ENCODE measurements at regions not wholly inside any gene's neighbourhood (a gene's known extent, or its start where the extent isn't known, plus 50 kb on each side); places are given as distances from the start of the nearest gene placed in this dataset.

DNA sequence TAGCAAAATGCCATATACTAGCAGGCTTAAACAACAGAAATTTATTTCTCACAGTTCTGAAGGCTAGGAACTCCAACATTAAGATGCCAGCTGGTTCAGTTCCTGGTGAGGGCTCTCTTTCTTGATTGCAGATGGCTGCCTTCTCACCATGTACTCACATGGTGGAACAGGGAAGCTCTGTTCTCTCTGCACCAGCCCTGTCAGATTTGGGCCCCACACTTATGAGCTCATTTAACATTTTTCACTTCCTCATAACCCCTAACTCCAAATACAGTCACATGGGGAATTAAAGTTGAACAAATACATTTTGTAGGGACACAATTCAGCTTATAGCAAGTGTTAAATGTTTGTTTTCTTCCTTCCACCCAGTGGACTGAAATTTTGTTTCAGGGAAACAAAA lies 218.6 kb upstream of the TAC1 start:
- H3K4me3 Mint-ChIP-seq, result no peak overlapping the region
- H3K4me1 Mint-ChIP-seq (ENCODE audit: unreplicated experiment), result no peaks in the 10 kb centered on the region
- no peak for DNase-seq (ENCODE audit: extremely low spot score, unreplicated experiment)
- TF ChIP-seq, protein P1, sequence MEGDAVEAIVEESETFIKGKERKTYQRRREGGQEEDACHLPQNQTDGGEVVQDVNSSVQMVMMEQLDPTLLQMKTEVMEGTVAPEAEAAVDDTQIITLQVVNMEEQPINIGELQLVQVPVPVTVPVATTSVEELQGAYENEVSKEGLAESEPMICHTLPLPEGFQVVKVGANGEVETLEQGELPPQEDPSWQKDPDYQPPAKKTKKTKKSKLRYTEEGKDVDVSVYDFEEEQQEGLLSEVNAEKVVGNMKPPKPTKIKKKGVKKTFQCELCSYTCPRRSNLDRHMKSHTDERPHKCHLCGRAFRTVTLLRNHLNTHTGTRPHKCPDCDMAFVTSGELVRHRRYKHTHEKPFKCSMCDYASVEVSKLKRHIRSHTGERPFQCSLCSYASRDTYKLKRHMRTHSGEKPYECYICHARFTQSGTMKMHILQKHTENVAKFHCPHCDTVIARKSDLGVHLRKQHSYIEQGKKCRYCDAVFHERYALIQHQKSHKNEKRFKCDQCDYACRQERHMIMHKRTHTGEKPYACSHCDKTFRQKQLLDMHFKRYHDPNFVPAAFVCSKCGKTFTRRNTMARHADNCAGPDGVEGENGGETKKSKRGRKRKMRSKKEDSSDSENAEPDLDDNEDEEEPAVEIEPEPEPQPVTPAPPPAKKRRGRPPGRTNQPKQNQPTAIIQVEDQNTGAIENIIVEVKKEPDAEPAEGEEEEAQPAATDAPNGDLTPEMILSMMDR (conservative IDR thresholded peaks at IDR 0.05), result no peak
- no peak overlapping the region for H3K27ac Mint-ChIP-seq
- no peaks in the 10 kb centered on the region for H3K36me3 Mint-ChIP-seq
- H3K27me3 Mint-ChIP-seq, result peaks cover 24% of the 10 kb centered on the region
- H3K9me3 Mint-ChIP-seq, result peaks cover 4% of the 10 kb centered on the region

DNA sequence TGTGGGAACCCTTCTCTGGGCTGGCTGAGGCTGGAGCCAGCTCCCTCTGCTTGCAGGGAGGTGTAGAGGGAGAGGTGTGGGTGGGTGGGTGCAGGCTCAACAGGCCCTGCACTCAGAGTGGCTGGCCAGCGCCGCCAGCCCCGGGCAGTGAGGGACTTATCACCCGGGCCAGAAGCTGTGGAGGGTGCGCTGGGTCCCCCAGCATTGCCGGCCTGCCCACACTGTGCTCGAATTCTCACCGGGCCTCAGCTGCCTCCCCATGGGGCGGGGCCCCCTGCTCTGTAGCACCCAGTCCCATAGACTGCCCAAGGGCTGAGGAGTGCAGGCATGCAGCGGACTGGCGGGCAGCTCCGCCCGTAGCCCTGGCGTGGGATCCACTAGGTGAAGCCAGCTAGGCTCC lies 190.7 kb upstream of the TAC1 start:
- Mint-ChIP-seq H3K27me3 (no peaks in the 10 kb centered on the region), H3K4me3 (no peak overlapping the region), H3K9me3 (no peaks in the 10 kb centered on the region), H3K27ac (no peak overlapping the region), H3K36me3 (no peaks in the 10 kb centered on the region), H3K4me1 (ENCODE audit: unreplicated experiment) (no peaks in the 10 kb centered on the region)
- no peak for DNase-seq (ENCODE audit: extremely low spot score, unreplicated experiment)
- TF ChIP-seq, protein P1 (conservative IDR thresholded peaks at IDR 0.05), result no peak

DNA sequence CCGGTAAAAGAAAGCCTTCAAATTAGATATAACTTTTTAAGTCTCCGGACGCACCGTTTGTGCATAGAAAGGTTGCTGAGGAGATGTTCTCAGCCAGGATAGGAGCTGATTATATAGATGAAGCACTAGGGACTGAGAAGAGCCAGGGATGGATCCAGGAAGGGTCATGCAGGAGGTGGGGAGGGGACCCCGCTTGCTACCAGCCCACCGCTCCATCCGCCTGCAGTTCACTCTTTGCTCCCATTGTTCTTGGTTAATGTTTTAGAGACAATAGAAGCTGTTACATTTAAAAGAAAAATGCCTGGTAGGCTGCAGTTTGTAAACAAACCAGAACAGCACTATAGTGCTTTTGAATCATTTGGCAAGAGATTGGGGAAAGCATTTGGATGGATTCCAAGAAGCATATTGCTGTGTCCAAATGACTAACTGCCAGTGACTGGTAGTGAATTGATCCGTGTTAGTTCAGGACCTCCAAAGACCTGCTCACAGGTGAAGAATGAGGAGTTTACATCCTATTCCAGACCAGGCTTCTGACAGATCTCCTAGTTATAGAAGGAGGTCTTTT lies 175.9 kb upstream of the TAC1 start:
- TF ChIP-seq, protein P1 (conservative IDR thresholded peaks at IDR 0.05), result no peak
- Mint-ChIP-seq H3K27ac (no peak overlapping the region), H3K27me3 (peaks cover 4% of the 10 kb centered on the region), H3K36me3 (no peaks in the 10 kb centered on the region), H3K9me3 (peaks cover 14% of the 10 kb centered on the region), H3K4me3 (no peak overlapping the region), H3K4me1 (ENCODE audit: unreplicated experiment) (no peaks in the 10 kb centered on the region)
- DNase-seq (ENCODE audit: extremely low spot score, unreplicated experiment), result no peak

DNA sequence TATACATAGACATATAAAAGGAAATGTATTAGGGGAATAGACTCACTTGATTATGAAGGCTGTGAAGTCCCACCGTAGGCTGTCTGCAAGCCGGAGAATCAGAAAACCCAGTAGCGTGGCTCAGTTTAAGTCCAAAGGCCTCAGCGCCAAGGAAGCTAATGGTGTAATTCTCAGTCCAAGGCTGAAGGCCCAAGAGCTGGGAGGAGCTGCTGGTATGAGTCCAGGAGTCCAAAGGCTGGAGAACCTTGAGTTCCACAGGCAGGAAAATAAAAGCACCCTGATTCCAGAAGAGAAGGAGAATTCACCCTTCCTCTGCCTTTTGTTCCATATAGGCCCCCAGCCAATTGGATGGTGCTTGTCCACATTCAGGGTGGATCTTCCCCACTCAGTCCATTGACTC lies 166.2 kb upstream of the TAC1 start:
- no peak overlapping the region for H3K4me3 Mint-ChIP-seq
- no peaks in the 10 kb centered on the region for H3K4me1 Mint-ChIP-seq (ENCODE audit: unreplicated experiment)
- no peaks in the 10 kb centered on the region for H3K27me3 Mint-ChIP-seq
- TF ChIP-seq, protein P1 (conservative IDR thresholded peaks at IDR 0.05), result no peak
- H3K27ac Mint-ChIP-seq, result no peak overlapping the region
- no peaks in the 10 kb centered on the region for H3K9me3 Mint-ChIP-seq
- DNase-seq (ENCODE audit: extremely low spot score, unreplicated experiment), result no peak
- no peaks in the 10 kb centered on the region for H3K36me3 Mint-ChIP-seq

DNA sequence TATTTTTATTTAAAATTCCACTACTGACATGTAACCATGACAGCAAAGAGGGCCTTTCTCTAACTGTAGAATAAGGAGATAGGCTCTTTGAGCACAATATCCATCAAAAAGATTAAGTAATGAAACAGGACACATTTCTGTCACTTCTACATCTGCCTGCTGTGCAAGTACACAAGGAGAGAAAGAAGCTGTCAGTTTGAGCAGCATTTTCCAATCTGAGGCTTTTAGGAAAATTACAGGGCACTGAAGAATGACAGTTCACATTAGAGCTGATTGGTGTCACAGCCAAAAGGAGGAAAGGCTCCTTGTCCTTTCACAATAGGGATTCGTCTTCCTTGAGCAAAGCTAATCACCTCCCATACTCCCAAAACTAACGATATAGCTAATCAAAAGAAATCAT lies 158.8 kb upstream of the TAC1 start:
- TF ChIP-seq, protein P1 (conservative IDR thresholded peaks at IDR 0.05), result no peak
- Mint-ChIP-seq H3K27me3 (no peaks in the 10 kb centered on the region), H3K4me3 (no peak overlapping the region), H3K9me3 (no peaks in the 10 kb centered on the region), H3K4me1 (ENCODE audit: unreplicated experiment) (no peaks in the 10 kb centered on the region), H3K36me3 (no peaks in the 10 kb centered on the region), H3K27ac (no peak overlapping the region)
- no peak for DNase-seq (ENCODE audit: extremely low spot score, unreplicated experiment)

DNA sequence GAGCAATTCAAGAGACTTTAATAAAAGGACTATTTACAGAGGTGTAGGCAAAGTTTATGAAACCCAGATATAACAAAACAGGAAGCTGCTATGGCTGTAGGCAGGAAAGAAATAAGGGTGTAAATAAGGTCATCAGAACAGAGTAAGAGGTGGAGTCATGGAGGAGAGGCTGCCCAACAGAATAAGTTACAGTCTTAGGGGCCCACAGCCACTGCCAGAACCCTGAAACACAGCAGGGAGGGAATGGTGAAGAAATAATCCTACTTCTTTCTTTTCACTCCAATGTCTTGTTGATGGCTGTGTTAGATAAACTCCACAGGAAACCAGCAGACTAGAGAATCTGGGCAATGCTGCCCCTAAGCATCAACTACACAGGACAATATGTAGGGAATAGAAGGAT lies 155.8 kb upstream of the TAC1 start:
- H3K36me3 Mint-ChIP-seq, result no peaks in the 10 kb centered on the region
- TF ChIP-seq, protein P1 (conservative IDR thresholded peaks at IDR 0.05), result no peak
- no peak for DNase-seq (ENCODE audit: extremely low spot score, unreplicated experiment)
- H3K27ac Mint-ChIP-seq, result no peak overlapping the region
- H3K4me1 Mint-ChIP-seq (ENCODE audit: unreplicated experiment), result no peaks in the 10 kb centered on the region
- H3K4me3 Mint-ChIP-seq, result no peak overlapping the region
- H3K27me3 Mint-ChIP-seq, result no peaks in the 10 kb centered on the region
- no peaks in the 10 kb centered on the region for H3K9me3 Mint-ChIP-seq

All from type B pancreatic cell (in vitro differentiated cells).